Astrocyte (in vitro differentiated cells and primary cell): ENCODE measurements at regions not wholly inside any gene's neighbourhood (a gene's known extent, or its start where the extent isn't known, plus 50 kb on each side); places are given as distances from the start of the nearest gene placed in this dataset.

ENCODE experiments used
- CTCF ChIP-seq: IDR thresholded peaks from 2 replicates; pipeline ENCODE4 v1.5.1; 2011; ENCODE audit warnings: low read depth, mild to moderate bottlenecking, inconsistent platforms, low read length, moderate library complexity; ENCODE audit not compliant: insufficient read depth
- EZH2 ChIP-seq: IDR thresholded peaks from 2 replicates; pipeline ENCODE4 v1.6.1; 2012; ENCODE audit warnings: mild to moderate bottlenecking, low read length, inconsistent platforms; ENCODE audit not compliant: insufficient read depth

- TF ChIP-seq CTCF (no peak), EZH2 (no peak)
Observed at GRCh38 chr2:12089001-12089400, 342.6 kb downstream of the LPIN1 start.
